HG02623 (cell line): ENCODE measurements at regions not wholly inside any gene's neighbourhood (a gene's known extent, or its start where the extent isn't known, plus 50 kb on each side); places are given as distances from the start of the nearest gene placed in this dataset.
A peak's percentile ranks its signal among the peaks of the same experiment; 100 is the strongest.
"Not testable (repeated sequence)": the region's sequence is repeated elsewhere in the genome, so short reads cannot be mapped to it uniquely, and the experiment has no call there.

Experiments used
- ATAC-seq: cut with Tn5 transposase; IDR thresholded peaks from one replicate; pipeline ENCODE4 v1.9.1; 2021; ENCODE audit warnings: moderate library complexity; ENCODE audit not compliant: unreplicated experiment

DNA sequence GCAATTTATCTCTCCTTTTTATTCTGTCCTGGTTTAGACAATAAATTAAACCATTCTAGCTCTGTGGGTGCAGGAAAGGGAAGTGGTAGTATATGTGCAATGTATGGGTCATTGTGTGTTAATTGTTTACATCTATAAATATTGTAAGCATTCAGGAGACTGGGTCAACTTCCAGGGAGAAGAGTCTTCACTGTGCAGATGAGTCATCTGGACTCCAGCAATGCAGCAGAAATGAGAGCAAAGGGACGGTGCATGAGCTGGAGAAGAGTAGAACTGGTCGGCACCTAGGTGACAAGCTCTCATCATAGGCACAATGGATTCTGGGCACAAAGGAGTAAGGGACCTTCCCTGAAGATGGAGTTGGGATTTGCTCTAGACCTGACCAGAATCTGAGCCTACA, 211.1 kb upstream of the DAAM1 start:
- ATAC-seq, result no peak

DNA sequence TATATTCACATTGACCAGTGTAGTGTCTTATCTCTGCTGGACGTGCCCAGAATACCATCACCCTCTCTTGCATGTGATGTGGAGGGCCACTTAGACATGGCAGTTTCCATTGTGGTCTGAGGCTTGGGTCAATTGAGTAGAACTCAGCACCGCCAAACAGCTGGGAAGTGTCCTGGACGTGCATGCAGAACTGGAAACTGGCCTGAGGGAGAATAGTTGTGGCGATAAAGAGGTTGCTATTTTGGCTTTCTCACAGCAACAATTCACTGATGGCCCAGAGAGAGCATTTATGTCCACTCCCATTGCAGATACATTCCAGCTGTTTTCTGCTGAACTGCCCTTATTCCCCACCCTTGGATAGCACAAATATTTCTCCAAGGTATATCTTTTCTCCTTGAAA, 210.1 kb upstream of the DAAM1 start:
- ATAC-seq, result no peak

DNA sequence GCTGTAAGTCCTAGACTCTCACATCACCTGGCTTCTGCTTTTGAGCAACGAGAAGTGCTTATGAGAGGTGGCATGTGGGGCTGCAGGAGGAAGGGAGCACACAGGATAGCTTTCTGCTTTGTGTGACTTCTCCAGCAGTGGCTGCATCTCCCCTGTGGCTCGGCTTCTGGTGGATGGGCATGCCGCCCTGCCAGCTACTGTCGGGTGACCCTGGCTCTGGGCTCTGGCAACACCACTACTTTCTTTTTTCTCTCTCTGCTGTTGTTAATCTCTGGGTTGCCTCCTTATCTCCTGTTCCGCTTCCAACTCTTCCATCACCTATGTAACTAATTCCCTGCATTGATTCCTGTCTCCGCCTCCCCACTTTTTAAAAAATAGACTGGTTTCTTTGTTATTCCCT, 209.1 kb upstream of the DAAM1 start:
- ATAC-seq, result no peak

DNA sequence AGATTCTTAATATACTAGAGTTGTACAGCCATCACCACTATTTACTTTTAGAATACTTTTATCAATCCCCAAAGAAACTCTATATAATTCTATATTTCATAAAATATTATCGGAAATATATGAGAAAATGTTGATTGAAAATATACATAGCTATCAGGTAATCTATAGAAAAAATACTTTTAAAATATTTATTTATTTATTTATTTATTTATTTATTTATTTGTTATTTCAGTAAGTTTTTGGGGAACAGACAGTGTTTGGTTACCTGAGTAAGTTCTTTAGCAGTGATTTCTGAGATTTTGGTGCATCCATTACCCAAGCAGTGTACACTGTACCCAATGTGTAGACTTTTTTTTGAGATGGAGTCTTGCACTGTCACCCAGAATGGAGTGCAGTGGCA, 206.6 kb upstream of the DAAM1 start:
- ATAC-seq, result no peak

DNA sequence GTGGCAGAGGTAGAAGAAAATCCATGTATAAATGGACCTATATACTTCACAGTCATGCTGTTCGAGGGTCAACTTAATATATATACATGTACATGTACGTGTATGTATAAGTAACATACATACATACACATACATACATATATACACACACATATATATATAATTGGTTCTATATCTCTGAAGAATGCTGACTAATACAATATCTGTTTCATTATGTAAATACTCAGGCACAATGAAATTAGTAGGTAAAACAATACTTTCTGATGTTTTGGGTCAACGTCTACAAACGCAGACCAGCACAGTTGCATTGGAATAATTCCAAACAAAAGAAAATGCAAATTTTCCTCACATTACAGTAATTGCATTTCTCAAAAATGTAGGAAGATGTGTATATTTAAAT, 202.7 kb upstream of the DAAM1 start:
- no peak for ATAC-seq

DNA sequence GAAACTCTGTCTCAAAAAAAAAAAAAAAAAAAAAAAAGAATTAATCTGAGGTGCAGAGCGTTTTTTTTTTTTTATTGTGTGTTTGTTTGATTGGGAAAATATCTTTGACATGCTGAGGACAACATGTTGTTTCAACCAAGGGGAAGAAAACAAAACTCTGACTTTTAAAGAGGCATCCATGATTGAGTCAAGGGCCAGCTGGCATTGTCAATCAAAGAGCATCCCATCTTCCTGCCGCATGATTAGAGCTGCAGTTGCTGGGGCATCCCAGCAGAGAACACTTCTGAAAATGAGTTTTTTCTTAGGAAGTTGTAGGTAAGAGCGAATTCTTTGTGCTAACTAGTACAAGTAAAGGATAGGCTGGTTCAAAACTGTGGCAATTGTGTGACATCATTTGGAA, 200.9 kb upstream of the DAAM1 start:
- ATAC-seq, result no peak

DNA sequence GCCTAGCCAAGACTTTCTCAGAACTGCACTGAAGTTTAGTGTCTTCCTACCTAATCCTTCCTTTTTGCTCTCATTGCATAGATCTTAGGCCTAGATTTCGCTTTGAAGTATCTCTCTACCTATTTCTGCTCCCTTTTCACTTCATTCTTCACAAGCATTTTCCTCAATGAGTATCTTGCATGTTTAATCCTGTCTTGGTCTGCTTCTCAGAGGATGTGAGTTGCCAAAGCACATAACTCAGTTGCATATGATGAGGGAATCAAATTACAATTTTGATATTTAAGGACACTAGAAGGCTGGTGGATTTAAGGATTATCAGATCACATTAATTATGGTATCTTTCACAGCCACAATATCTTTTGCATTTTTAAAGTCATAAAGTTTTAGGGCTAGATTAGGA, 195.5 kb upstream of the DAAM1 start:
- no peak for ATAC-seq

DNA sequence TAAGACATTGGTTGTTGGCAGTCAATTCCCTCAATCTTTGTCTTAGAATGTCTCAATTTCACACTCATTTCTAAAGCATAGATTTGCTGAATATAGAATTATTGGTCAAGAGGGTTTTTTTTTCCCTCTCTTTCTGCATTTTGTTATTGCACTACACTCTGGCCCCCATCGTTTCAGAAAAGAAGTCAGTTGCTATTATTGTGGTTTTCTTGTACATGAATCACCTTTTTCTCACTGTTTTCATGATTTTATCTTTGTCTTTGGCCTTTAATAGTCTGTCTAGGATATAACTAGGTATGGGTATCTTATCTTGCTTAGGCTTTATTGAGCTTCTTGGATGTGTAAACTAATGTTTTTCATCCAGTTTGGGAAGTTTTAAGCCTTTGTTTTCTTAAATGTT, 194.3 kb upstream of the DAAM1 start:
- ATAC-seq, result no peak

DNA sequence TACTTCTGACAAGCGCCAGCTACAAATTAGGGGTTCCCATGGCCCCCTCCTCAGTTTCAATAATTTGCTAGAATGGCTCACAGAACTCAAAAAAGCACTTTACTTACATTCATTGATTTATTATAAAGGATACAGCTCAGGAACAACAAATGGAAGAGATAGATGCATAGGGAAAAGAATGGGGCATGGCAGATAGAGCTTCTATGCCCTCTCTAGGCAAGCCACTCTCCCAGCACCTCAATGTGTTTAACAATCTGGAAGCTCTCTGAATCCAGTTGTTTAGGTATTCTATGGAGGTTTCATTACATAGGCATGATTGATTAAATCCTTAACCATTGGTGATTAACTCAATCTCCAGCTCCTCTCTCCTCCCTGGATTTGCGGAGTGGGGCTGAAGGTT, 184.5 kb upstream of the DAAM1 start:
- ATAC-seq, result no peak

DNA sequence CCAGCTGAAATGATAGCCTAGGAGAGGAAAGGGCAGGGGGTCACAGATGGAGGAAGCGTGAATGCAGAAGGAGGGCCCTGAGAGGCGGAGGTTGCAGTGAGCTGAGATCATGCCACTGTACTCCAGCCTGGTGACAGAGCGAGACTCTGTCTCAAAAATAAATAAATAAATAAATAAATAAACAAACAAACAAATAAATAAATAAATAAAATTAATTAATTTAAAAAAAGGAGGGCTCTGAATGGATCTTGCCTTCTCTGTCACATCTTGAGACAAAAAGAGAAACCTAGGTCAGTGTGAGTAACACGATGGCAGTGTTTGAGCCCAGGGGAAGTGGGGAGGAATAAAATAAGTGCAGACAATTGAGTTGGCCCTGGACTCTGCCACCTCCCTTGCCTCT, 182.3 kb upstream of the DAAM1 start:
- ATAC-seq, result not testable (repeated sequence)

DNA sequence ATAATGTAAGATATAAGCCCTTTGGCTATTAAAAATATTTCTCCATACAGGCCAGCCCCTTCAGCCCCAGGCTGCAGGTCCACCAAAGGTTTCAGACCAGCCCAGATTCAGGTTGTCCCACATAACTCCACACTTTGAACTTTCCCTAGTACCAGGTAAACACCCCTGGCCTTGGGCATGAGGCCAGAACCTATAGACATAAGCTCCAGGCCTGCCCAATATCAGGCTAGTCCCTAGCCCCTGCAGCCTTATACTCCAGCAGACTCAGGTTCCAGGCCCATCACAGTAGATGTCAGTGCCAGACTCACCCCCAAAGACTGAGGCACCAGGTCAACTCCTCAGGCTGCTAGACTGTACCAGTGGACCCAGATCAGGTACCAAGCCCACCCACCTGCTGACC, 178.5 kb upstream of the DAAM1 start:
- no peak for ATAC-seq

DNA sequence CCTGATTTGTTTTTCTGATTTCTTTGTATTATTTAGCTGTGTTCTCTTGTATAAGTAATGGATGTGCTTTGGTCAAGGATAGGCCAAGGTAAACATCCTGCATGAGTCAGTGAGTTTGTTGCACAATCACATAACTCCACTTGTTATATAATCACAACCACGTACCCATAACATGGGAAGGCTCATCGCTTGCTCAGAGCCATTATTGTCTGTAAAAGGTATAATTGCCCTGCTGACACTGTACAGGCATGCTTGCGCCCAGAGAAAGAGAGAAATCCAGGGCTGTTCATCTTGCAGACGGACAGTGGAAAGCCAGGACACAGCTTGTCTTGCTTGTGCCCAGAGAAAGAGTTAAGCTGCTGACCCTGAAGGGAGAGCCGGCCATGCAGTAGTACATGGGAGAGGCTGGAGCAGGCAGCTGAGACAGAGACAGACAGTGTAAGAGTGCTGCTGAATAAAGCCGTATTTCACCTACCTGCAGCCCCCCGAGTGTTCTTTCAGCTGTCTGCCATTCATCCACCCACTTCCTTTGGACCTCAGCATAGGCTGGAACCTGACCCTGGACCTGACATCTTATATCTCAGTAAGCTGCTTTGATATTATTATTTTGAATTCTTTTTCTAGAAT, 174.7 kb upstream of the DAAM1 start:
- no peak for ATAC-seq

DNA sequence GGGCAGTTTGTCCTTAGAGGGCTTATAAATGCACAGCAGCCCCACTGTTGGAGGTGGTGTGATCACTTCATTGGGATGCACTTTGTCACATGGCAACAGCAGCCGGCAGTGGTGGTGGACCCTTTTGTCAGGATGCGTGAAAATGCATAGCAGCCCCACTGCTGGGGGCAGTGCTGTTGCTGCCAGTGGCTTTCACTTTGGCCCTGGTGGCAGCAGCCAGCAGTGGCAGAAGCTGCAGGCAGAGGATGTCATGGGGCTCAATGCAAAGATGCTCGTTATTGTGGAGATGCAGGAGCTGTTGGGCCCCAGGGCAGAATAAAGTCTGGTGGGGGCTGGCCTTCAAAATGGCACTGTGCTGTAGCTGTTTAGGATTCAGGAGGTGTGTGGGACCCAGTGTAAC, 173.0 kb upstream of the DAAM1 start:
- no peak for ATAC-seq

DNA sequence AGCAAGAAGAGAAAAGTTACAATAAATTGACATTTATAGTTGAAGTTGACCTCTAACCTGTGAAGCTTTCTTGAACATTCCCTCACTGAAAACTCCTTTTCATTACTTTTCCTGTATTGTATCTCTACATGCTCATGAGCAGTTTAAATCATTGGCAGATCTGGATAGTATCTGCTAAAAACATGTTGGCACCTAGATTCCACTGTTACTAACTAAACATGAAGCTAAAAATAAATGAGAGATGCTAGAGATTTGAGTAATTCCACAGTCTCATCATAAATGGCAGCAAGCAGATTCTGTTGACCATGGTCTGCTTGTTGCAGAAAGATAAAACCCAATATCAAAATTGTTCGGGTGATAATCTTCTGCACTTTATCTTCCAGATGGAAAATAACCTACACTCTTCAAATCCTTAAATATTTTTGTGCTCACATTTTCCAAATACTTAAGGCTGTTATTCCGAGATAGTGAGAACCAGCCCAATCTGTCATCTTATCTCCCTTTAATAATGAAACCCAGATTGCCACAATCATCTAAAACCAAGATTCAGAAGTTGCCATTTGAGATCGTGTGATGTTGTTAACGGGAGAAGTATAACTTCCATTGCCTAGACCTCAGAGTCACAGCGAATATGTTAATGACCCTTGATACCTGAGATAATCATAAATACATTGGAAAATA, 171.0 kb upstream of the DAAM1 start:
- ATAC-seq, result no peak

DNA sequence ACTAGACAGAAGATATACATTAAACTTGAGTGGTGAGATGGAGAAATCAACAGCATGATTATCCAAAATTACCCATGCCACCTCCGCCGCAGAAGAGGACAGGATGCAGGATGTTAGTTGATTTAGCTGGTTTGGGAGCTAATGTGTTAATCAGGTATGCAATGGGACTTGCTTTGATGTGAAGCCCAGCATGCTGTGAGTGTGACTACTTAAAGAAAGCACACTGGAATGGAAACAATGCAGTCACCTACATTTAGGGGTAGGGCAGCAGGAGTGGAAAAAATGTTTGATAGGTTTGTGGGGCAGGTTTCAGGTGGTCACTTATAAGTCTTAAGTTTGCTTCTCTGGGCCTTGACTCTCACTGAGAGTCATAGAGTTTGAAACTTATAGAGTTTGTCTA, 170.0 kb upstream of the DAAM1 start:
- no peak for ATAC-seq

DNA sequence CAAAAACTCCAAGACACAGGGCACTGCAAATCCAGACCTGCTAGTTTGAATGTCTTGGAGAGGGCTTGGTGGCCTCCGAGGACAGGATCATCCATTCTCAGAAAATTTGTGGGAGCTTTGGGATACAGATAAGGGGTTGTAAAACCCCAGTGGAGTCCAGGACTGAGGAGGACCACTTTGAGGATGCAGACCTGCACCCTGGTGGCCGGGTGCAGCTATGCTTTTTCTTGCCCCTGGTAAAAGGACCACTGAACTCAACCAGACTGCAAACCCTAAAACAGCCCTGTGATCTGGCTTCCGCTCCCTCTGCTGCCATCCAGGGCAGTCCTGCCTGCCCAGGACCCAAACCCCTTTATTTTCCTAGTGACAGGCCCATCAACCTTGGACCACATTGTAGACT, 169.5 kb upstream of the DAAM1 start:
- no peak for ATAC-seq

DNA sequence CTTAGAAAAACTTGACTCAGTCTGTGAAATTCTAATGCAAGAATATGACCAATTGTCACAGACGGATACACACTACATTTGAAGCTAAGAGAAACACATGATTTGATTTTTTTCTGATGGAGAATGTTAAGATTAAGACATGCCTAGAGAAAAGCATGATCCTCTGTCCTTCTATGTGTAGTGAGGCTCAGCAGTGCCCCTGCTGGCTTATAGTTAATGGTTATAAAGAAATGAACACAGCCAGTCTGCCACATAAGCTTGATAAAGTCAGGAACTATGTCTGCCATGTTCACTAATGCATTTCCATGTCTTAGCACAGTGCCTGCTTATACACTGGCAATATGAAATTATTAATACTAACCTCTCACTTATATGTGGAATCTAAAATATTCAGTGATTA, 168.1 kb upstream of the DAAM1 start:
- ATAC-seq, result no peak

DNA sequence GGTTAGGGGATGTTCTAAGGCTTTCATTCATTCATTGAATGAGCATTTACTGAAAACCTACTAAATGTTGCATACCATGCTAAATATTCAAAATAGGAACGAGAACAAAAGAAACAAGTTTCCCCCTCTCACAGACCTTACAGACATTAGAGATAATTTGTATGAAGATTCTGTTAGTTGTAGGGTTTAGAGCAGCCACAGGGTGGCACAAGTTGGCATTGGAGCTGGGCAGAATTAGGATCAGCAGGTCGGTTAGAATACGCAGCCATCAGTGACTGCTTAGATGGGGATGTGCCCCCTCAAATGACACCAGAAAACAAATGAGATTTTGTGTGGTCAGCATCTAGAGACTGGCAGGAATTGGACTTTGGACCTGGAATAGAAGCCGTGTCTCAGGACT, 166.3 kb upstream of the DAAM1 start:
- no peak for ATAC-seq

DNA sequence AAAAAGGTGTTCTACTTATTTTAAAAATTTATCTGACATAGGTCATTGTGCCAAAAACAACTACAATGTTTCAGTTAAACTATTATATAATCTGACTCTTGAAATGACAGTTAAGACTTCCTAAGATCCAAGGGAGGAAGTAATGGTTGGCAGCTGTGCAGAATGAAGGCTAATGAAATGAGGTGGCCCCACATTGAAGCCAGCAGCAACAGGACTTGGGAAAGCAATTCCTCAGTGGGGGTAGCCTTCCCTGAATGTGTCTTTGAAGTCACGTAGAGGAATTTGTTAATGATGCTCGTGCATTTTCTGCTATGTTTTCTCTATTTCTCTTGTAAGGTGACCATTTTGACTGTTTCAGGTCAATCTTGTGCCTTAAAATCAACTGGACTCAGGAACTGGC, 162.4 kb upstream of the DAAM1 start:
- no peak for ATAC-seq

DNA sequence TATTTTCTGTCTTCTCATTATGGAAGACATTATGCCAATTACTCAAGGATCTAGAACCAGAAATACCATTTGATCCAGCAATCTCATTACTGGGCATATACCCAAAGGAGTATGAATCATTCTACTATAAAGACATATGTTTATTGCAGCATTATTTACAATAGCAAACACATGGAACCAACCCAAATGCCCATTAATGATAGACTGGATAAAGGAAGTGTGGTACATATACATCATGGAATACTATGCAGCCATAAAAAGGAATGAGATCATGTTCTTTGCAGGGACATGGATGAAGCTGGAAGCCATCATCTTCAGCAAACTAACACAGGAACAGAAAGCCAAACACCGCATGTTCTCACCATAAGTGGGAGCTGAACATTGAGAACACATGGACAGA, 161.8 kb upstream of the DAAM1 start:
- ATAC-seq, result not testable (repeated sequence)

DNA sequence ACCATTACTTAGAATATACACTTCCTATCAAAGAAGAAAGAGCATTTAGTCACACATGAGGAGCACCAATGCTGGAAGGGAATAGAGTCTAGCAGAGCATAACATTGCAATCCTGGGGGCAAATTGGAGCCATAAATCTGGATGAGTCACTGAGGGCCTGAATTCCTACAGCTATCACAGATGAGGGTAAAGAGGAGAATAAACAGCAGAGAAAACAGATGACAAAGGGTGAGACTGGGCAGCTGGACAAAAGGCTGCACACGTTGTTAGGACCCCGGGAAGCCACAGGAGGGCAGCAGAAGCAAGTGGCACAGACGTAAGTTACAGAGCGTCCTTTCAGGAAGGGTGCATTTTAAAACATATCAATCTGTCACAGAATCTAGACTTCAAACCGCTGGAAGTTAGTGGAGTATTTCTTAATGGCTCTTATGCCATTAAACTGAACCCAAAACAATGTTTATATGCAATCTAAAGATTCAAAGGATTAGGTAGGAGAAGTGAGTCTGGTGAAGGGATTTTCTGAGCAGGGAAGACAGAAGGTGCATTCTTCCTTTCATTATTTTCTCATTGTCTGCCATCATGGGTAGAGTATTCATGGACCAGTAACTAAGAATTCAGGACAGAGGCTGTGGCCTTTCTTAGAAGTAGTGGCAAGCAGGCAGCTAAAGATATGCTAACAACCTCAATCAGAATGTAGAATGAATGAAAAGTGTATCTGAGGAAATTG, 159.8 kb upstream of the DAAM1 start:
- peak; percentile 94 for ATAC-seq

DNA sequence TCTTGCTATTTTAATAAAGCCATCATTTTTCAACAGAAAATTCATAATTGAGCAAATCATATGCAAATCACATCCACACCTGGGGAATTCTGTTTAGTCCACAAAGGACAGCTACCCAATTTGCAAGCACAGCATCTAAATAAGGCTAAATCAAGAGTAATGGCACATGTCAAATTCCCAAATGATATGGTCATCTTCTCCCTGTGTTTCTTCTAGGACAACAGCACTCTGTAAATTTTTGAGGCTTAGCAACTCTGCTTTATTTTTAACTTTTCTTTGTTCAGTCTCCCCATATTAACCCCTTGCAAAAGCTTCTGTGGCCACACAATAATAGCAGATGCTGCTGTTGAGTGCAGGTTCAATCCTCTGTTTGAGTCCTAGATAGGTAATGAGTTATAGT, 155.6 kb upstream of the DAAM1 start:
- ATAC-seq, result no peak
